GM19238 (cell line): ENCODE measurements at regions not wholly inside any gene's neighbourhood (a gene's known extent, or its start where the extent isn't known, plus 50 kb on each side); places are given as distances from the start of the nearest gene placed in this dataset.

Source experiments
- DNase-seq: peaks from one replicate; pipeline ENCODE4 v3.0.0; 2011; ENCODE audit warnings: low spot score; ENCODE audit not compliant: insufficient read length

- DNase-seq, result no peak
Observed at GRCh38 chr10:44813201-44813600, 97.9 kb upstream of the TMEM72 start.

- no peak for DNase-seq
Observed at GRCh38 chr10:44814929-44815328, 96.2 kb upstream of the TMEM72 start.

GRCh38 chr10:44818041-44818649, 93.0 kb upstream of the TMEM72 start:
- no peak for DNase-seq

- no peak for DNase-seq
Observed at GRCh38 chr10:44818701-44819127, 92.4 kb upstream of the TMEM72 start.

- DNase-seq, result no peak
Observed at GRCh38 chr10:44820094-44820493, 91.0 kb upstream of the TMEM72 start.

- no peak for DNase-seq
Observed at GRCh38 chr10:44821290-44821689, 89.8 kb upstream of the TMEM72 start.

GRCh38 chr10:44822349-44822748, 88.8 kb upstream of the TMEM72 start:
- no peak for DNase-seq

GRCh38 chr10:44822966-44823365, 88.2 kb upstream of the TMEM72 start:
- no peak for DNase-seq

- no peak for DNase-seq
Observed at GRCh38 chr10:44824607-44825006, 86.5 kb upstream of the TMEM72 start.

GRCh38 chr10:44827431-44828006, 83.6 kb upstream of the TMEM72 start:
- no peak for DNase-seq

- DNase-seq, result no peak
Observed at GRCh38 chr10:44828508-44829142, 82.5 kb upstream of the TMEM72 start.

- DNase-seq, result no peak
Observed at GRCh38 chr10:44829426-44829825, 81.7 kb upstream of the TMEM72 start.

GRCh38 chr10:44830022-44830421, 81.1 kb upstream of the TMEM72 start:
- no peak for DNase-seq

GRCh38 chr10:44831581-44831980, 79.6 kb upstream of the TMEM72 start:
- DNase-seq, result no peak

- no peak for DNase-seq
Observed at GRCh38 chr10:44832595-44833390, 78.3 kb upstream of the TMEM72 start.

- no peak for DNase-seq
Observed at GRCh38 chr10:44834131-44834530, 77.0 kb upstream of the TMEM72 start.

- no peak for DNase-seq
Observed at GRCh38 chr10:44835300-44835699, 75.8 kb upstream of the TMEM72 start.

GRCh38 chr10:44843484-44843883, 67.7 kb upstream of the TMEM72 start:
- DNase-seq, result no peak

- no peak for DNase-seq
Observed at GRCh38 chr10:44845361-44846175, 65.6 kb upstream of the TMEM72 start.

GRCh38 chr10:44847110-44847509, 64.0 kb upstream of the TMEM72 start:
- DNase-seq, result no peak

- no peak for DNase-seq
Observed at GRCh38 chr10:44848211-44848610, 62.9 kb upstream of the TMEM72 start.
